SU-DHL-6 (cell line): ENCODE measurements at regions not wholly inside any gene's neighbourhood (a gene's known extent, or its start where the extent isn't known, plus 50 kb on each side); places are given as distances from the start of the nearest gene placed in this dataset.

Experiments
- H2AFZ ChIP-seq: fragments of 200-600 bp; sonication (generic); 2 replicates; pipeline ENCODE4 v1.6.1; 2014; ENCODE audit warnings: low read depth, mild to moderate bottlenecking, moderate library complexity, mixed read lengths, antibody characterized with exemption, low read length; ENCODE audit not compliant: severe bottlenecking
- H3F3A ChIP-seq: fragments of 200-600 bp; shearing (Covaris generic); 2 replicates; pipeline ENCODE4 v1.6.0; 2016; ENCODE audit warnings: antibody characterized with exemption, mild to moderate bottlenecking; ENCODE audit not compliant: insufficient read depth
- H3K27ac ChIP-seq: fragments of 200-600 bp; sonication (generic); 2 replicates; pipeline ENCODE4 v1.5.1; 2016; ENCODE audit warnings: low read depth, mild to moderate bottlenecking, low read length, moderate library complexity, mixed read lengths
- H3K27me3 ChIP-seq: fragments of 200-600 bp; sonication (generic), shearing (Covaris generic); 2 replicates; pipeline ENCODE4 v1.6.0; 2014; ENCODE audit warnings: mild to moderate bottlenecking, low read length
- H3K36me3 ChIP-seq: fragments of 200-600 bp; sonication (generic); 2 replicates; pipeline ENCODE4 v1.6.1; 2014; ENCODE audit warnings: mild to moderate bottlenecking, low read length, mixed read lengths
- H3K4me2 ChIP-seq: fragments of 300-600, 200-600 bp; shearing (Covaris generic), sonication (generic); 2 replicates; pipeline ENCODE4 v1.6.0; 2014; ENCODE audit warnings: low read length, low read depth, mild to moderate bottlenecking; ENCODE audit not compliant: poor library complexity, severe bottlenecking
- H3K4me3 ChIP-seq: fragments of 200-600 bp; sonication (generic); 2 replicates; pipeline ENCODE4 v1.5.1; 2014; ENCODE audit warnings: antibody characterized with exemption, low read length, mild to moderate bottlenecking, mixed read lengths; ENCODE audit not compliant: insufficient read depth, poor library complexity, severe bottlenecking
- H3K79me2 ChIP-seq: fragments of 200-600 bp; sonication (generic); 2 replicates; pipeline ENCODE4 v1.6.1; 2014; ENCODE audit warnings: mild to moderate bottlenecking, low read length, moderate library complexity; ENCODE audit not compliant: insufficient read depth
- H3K9ac ChIP-seq: fragments of 200-600 bp; sonication (generic); 2 replicates; pipeline ENCODE4 v1.7.0; 2014; ENCODE audit warnings: mild to moderate bottlenecking, low read length
- H3K9me2 ChIP-seq: fragments of 200-600 bp; sonication (generic); replicated peaks from 2 replicates; pipeline ENCODE4 v1.6.1; 2014; ENCODE audit warnings: low read length; ENCODE audit not compliant: insufficient read depth
- H3K9me3 ChIP-seq: fragments of 200-600 bp; sonication (generic); 2 replicates; pipeline ENCODE4 v1.6.1; 2014; ENCODE audit warnings: low read length, mixed read lengths; ENCODE audit not compliant: insufficient read depth
- H4K20me1 ChIP-seq: fragments of 200-600 bp; sonication (generic); 2 replicates; pipeline ENCODE4 v1.6.1; 2014; ENCODE audit warnings: low read depth, mild to moderate bottlenecking, antibody characterized with exemption, low read length, moderate library complexity, mixed read lengths
- EZH2phosphoT487 ChIP-seq: fragments of 200-600 bp; sonication (generic), shearing (Covaris generic); conservative IDR thresholded peaks from 2 replicates; pipeline ENCODE4 v1.6.1; 2018; ENCODE audit warnings: mild to moderate bottlenecking, antibody characterized with exemption, low read length, moderate library complexity, mixed read lengths
- TF ChIP-seq, protein P1 (sequence below): fragments of 200-600 bp; sonication (generic); IDR thresholded peaks from one replicate; pipeline ENCODE4 v1.5.1; 2017; ENCODE audit warnings: antibody characterized with exemption, mild to moderate bottlenecking, low read length, moderate library complexity; ENCODE audit not compliant: insufficient read depth, poor library complexity, severe bottlenecking

DNA sequence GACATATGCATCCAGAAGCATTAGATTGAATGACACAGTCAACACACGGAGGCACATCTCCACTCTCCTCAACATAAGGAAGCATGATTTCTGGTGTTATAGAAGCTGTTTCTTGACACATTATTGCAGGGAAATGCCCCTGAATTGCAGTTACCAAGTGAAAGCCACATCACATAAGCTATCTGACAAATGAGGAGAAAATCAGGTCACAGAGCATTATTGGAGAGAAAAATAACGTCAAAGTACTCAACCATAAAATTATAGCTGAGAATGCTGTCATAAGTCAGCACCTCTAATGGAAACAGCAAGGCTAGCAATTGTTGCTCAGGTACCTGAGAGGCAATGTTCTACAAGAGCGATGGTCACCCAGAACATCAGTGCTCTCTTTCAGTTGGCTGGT lies 169.9 kb upstream of the PALMD start:
- H3K9me3 ChIP-seq = no peaks in the 10 kb centered on the region
- no peak overlapping the region for H3K4me3 ChIP-seq
- no peak overlapping the region for H3K27ac ChIP-seq
- H3K27me3 ChIP-seq = no peaks in the 10 kb centered on the region
- H3K9me2 ChIP-seq = no peaks in the 10 kb centered on the region
- no peaks in the 10 kb centered on the region for H3K36me3 ChIP-seq
- H3F3A ChIP-seq = no peaks in the 10 kb centered on the region
- no peak overlapping the region for H2AFZ ChIP-seq
- H3K79me2 ChIP-seq = no peaks in the 10 kb centered on the region
- H3K4me2 ChIP-seq = no peak overlapping the region
- H3K9ac ChIP-seq = no peak overlapping the region
- no peaks in the 10 kb centered on the region for H4K20me1 ChIP-seq
- TF ChIP-seq, protein P1, sequence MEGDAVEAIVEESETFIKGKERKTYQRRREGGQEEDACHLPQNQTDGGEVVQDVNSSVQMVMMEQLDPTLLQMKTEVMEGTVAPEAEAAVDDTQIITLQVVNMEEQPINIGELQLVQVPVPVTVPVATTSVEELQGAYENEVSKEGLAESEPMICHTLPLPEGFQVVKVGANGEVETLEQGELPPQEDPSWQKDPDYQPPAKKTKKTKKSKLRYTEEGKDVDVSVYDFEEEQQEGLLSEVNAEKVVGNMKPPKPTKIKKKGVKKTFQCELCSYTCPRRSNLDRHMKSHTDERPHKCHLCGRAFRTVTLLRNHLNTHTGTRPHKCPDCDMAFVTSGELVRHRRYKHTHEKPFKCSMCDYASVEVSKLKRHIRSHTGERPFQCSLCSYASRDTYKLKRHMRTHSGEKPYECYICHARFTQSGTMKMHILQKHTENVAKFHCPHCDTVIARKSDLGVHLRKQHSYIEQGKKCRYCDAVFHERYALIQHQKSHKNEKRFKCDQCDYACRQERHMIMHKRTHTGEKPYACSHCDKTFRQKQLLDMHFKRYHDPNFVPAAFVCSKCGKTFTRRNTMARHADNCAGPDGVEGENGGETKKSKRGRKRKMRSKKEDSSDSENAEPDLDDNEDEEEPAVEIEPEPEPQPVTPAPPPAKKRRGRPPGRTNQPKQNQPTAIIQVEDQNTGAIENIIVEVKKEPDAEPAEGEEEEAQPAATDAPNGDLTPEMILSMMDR = no peak
- TF ChIP-seq EZH2phosphoT487 = no peak

GRCh38 chr1:99481391-99481996 lies 164.4 kb upstream of the PALMD start:
- Histone ChIP-seq H3K79me2 (no peaks in the 10 kb centered on the region), H3K4me3 (no peak overlapping the region), H3K27ac (no peak overlapping the region), H2AFZ (no peak overlapping the region), H3K9me3 (no peaks in the 10 kb centered on the region), H3K27me3 (no peaks in the 10 kb centered on the region), H3F3A (no peaks in the 10 kb centered on the region), H3K36me3 (no peaks in the 10 kb centered on the region), H3K4me2 (no peak overlapping the region), H4K20me1 (no peaks in the 10 kb centered on the region), H3K9ac (no peak overlapping the region), H3K9me2 (no peaks in the 10 kb centered on the region)
- TF ChIP-seq, protein P1 = peak; percentile 77
- no peak for TF ChIP-seq EZH2phosphoT487

DNA sequence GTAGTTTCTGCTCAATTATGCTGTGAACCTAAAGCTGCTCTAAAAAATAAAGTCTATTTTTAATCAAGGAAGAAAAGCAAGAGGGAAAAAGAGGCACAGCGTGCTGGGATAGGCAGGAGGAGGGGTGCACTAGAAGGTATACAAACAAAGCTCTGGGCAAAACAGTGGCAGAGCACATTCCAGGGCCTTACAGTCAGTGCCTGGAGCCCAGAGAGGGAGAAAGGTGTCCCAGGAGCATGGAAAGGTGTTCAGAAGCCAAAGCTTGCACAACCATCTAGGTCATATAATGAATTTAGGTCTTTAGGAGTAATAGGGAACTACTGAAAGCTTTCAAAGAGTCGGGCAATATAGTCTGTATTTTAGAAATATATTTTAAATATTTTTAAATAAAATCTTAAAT lies 163.6 kb upstream of the PALMD start:
- H3K4me3 ChIP-seq = no peak overlapping the region
- no peak overlapping the region for H2AFZ ChIP-seq
- no peaks in the 10 kb centered on the region for H3K36me3 ChIP-seq
- H3K4me2 ChIP-seq = no peak overlapping the region
- no peaks in the 10 kb centered on the region for H3K79me2 ChIP-seq
- H4K20me1 ChIP-seq = no peaks in the 10 kb centered on the region
- H3F3A ChIP-seq = no peaks in the 10 kb centered on the region
- no peaks in the 10 kb centered on the region for H3K9me3 ChIP-seq
- no peaks in the 10 kb centered on the region for H3K9me2 ChIP-seq
- no peak overlapping the region for H3K27ac ChIP-seq
- no peak overlapping the region for H3K9ac ChIP-seq
- H3K27me3 ChIP-seq = no peaks in the 10 kb centered on the region
- TF ChIP-seq, protein P1 = no peak
- TF ChIP-seq EZH2phosphoT487 = no peak
